Heart left ventricle (tissue), 13 donors: ENCODE measurements at regions not wholly inside any gene's neighbourhood (a gene's known extent, or its start where the extent isn't known, plus 50 kb on each side); places are given as distances from the start of the nearest gene placed in this dataset.

Experiments
- POLR2A ChIP-seq, 2 donors: fragments of 450-650 bp; IDR thresholded peaks; one replicate each; pipeline ENCODE4 v1.6.1; 2017; ENCODE audit warnings: antibody characterized with exemption in 2 of 2, mild to moderate bottlenecking in 2 of 2, moderate library complexity in 2 of 2
- TF ChIP-seq, protein P1 (sequence below), 12 donors: fragments of 200-600 bp; sonication (generic) in 4 of 12; IDR thresholded peaks; one replicate each; pipeline versions ENCODE4 v1.5.0 to v1.8.0; 2018 to 2022; ENCODE audit warnings: antibody characterized with exemption in 12 of 12, mild to moderate bottlenecking in 5 of 12
- donor health status: ischemic (EF 13 %, LVEDD 7.1; RV severe dilation, severe dysfunction).
- donor health status: DM: no; HTN: yes; CAD: no.
- donor health status: DM: no; HTN: no; CAD: no.
- donor health status: ischemic (EF 25% LVEDD 6.9; RV normal size, moderate dysfunction).
- donor health status: ischemic (EF 25% LVEDD 5.7; RV mildly dilated, moderate dysfunction).
- donor health status: ischemic (EF 35%, LVEDD 5.7; RV mildly dilated, moderate dysfunction).
- donor health status: nonischemic (EF 11% LVEDD 7.7; RV severe dilation, severe dysfunction).
- donor health status: DM: yes; HTN: yes; CAD: no.
- donor health status: PGD.
- donor health status: ischemic (EF 29% LVEDD 5.4; RV normal size, mild dysfunction).
- donor health status: nonischemic (EF 23%, LVEDD 6.1; RV moderate dilation, normal function).

DNA sequence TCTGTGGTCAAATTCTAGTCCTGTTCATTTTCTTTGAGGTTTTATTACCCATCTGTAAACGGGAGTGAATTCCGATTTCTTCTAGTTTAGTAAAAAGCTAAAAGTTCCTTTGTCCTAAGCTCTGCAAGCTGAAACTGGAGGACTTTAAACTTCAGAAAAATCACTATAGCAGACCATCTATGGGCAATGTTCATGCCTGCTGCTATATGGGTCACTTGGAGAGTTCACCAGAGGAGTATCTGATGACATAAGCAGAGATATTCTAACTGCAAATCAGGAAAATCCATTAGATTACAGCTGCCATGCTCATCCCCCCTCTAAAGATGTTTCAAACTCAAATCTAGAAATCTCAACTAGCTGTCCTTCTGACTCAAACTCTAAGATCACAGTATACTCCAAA lies 193.0 kb upstream of the RTL1 start:
- TF ChIP-seq, protein P1, sequence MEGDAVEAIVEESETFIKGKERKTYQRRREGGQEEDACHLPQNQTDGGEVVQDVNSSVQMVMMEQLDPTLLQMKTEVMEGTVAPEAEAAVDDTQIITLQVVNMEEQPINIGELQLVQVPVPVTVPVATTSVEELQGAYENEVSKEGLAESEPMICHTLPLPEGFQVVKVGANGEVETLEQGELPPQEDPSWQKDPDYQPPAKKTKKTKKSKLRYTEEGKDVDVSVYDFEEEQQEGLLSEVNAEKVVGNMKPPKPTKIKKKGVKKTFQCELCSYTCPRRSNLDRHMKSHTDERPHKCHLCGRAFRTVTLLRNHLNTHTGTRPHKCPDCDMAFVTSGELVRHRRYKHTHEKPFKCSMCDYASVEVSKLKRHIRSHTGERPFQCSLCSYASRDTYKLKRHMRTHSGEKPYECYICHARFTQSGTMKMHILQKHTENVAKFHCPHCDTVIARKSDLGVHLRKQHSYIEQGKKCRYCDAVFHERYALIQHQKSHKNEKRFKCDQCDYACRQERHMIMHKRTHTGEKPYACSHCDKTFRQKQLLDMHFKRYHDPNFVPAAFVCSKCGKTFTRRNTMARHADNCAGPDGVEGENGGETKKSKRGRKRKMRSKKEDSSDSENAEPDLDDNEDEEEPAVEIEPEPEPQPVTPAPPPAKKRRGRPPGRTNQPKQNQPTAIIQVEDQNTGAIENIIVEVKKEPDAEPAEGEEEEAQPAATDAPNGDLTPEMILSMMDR (IDR thresholded peaks at IDR 0.05) = no peak
- no peak for TF ChIP-seq POLR2A (IDR thresholded peaks at IDR 0.05)
